Trophoblast cell (in vitro differentiated cells and primary cell): ENCODE measurements at regions not wholly inside any gene's neighbourhood (a gene's known extent, or its start where the extent isn't known, plus 50 kb on each side); places are given as distances from the start of the nearest gene placed in this dataset.
A peak's percentile ranks its signal among the peaks of the same experiment; 100 is the strongest.

ENCODE experiments used
- DNase-seq, 2 donors: peaks; one replicate each; pipeline ENCODE4 v3.0.0-alpha.2; 2016
- H2AFZ ChIP-seq: 2 replicates; pipeline ENCODE4 v1.6.1; 2013; ENCODE audit warnings: low read length, moderate library complexity, mild to moderate bottlenecking; ENCODE audit not compliant: insufficient read depth, poor library complexity
- H2AK5ac ChIP-seq: 2 replicates; pipeline ENCODE4 v1.6.1; 2013; ENCODE audit warnings: mild to moderate bottlenecking, low read length
- H2BK120ac ChIP-seq: 2 replicates; pipeline ENCODE4 v1.6.1; 2013; ENCODE audit warnings: low read length, mild to moderate bottlenecking, moderate library complexity; ENCODE audit not compliant: insufficient read depth, poor library complexity
- H2BK12ac ChIP-seq: 2 replicates; pipeline ENCODE4 v1.6.1; 2013; ENCODE audit warnings: mild to moderate bottlenecking, low read length, moderate library complexity
- H2BK5ac ChIP-seq: 2 replicates; pipeline ENCODE4 v1.6.1; 2013; ENCODE audit warnings: low read length, low read depth, moderate library complexity, mild to moderate bottlenecking; ENCODE audit not compliant: poor library complexity
- H3K14ac ChIP-seq: 2 replicates; pipeline ENCODE4 v1.6.1; 2013; ENCODE audit warnings: mild to moderate bottlenecking, low read length
- H3K18ac ChIP-seq: 2 replicates; pipeline ENCODE4 v1.6.1; 2013; ENCODE audit warnings: mild to moderate bottlenecking, low read length
- H3K23ac ChIP-seq: 2 replicates; pipeline ENCODE4 v1.6.1; 2013; ENCODE audit warnings: low read length
- H3K27ac ChIP-seq: 2 replicates; pipeline ENCODE4 v1.5.1; 2013; ENCODE audit warnings: low read depth, mild to moderate bottlenecking, inconsistent platforms, low read length, moderate library complexity
- H3K27me3 ChIP-seq: 2 replicates; pipeline ENCODE4 v1.6.1; 2013; ENCODE audit warnings: inconsistent platforms, mild to moderate bottlenecking, low read length, moderate library complexity; ENCODE audit not compliant: insufficient read depth
- H3K36me3 ChIP-seq, 2 experiments: 1 replicate in 1 of 2; 2 replicates in 1 of 2; pipeline ENCODE4 v1.6.1; 2013; ENCODE audit warnings: low read length in 2 of 2, mild to moderate bottlenecking in 2 of 2, moderate library complexity in 1 of 2; ENCODE audit not compliant: insufficient read depth in 2 of 2, control insufficient read depth in 1 of 2
- H3K4ac ChIP-seq: 2 replicates; pipeline ENCODE4 v1.6.1; 2013; ENCODE audit warnings: low read depth, mild to moderate bottlenecking, low read length, moderate library complexity
- H3K4me1 ChIP-seq, 2 experiments: 1 replicate in 1 of 2; 2 replicates in 1 of 2; pipeline ENCODE4 v1.6.1; 2013; ENCODE audit warnings: low read length in 2 of 2, mild to moderate bottlenecking in 2 of 2, moderate library complexity in 1 of 2; ENCODE audit not compliant: insufficient read depth in 2 of 2, control insufficient read depth in 1 of 2
- H3K4me2 ChIP-seq: 2 replicates; pipeline ENCODE4 v1.6.1; 2013; ENCODE audit warnings: inconsistent platforms, mild to moderate bottlenecking, low read length, moderate library complexity
- H3K4me3 ChIP-seq: 2 replicates; pipeline ENCODE4 v1.5.1; 2013; ENCODE audit warnings: mild to moderate bottlenecking, low read depth, low read length, inconsistent platforms
- H3K79me1 ChIP-seq: one replicate; pipeline ENCODE4 v1.6.1; 2013; ENCODE audit warnings: low read length
- H3K79me2 ChIP-seq: 2 replicates; pipeline ENCODE4 v1.6.1; 2013; ENCODE audit warnings: low read length, mild to moderate bottlenecking; ENCODE audit not compliant: control insufficient read depth, insufficient read depth, poor library complexity
- H3K9ac ChIP-seq: 2 replicates; pipeline ENCODE4 v1.6.1; 2013; ENCODE audit warnings: mild to moderate bottlenecking, low read length
- H3K9me3 ChIP-seq: 2 replicates; pipeline ENCODE4 v1.6.1; 2013; ENCODE audit warnings: low read depth, mild to moderate bottlenecking, control low read depth, inconsistent platforms, low read length; ENCODE audit not compliant: insufficient read depth
- H4K12ac ChIP-seq: 2 replicates; pipeline ENCODE4 v1.6.1; 2013; ENCODE audit warnings: low read depth, mild to moderate bottlenecking, low read length, moderate library complexity
- H4K8ac ChIP-seq: 2 replicates; pipeline ENCODE4 v1.6.1; 2013; ENCODE audit warnings: low read depth, mild to moderate bottlenecking, low read length, moderate library complexity
- H4K91ac ChIP-seq: one replicate; pipeline ENCODE4 v1.6.1; 2013; ENCODE audit warnings: low read depth, mild to moderate bottlenecking, low read length, moderate library complexity
- WGBS: extraction: QIAGEN DNeasy Blood & Tissue Kit; methylation state at CpG from one replicate; pipeline ENCODE4 v1.1.7; 2013; ENCODE audit warnings: missing lambda C conversion rate; ENCODE audit not compliant: insufficient read length, insufficient coverage; ENCODE audit errors: extremely low coverage; 5-methylcytosine and 5-hydroxymethylcytosine counted together

DNA sequence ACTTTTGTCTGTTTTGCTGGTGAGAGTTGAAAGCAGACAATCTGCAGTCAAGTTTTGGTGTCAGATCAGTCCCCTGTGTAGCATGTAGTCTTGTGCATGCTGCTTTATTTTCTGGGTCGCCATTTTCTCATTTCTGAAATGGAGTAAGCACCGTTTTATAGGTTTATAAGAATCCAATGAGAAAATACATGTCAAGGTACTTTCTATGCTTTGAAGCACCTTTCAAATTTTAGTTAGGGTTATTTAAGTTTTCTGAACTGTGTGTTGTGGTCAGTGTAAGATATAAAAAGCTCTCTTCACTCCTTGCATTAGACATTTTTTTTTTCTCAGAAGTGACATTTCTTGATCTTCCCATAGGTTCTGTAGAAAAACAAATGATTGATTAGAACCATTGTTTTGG, 283.2 kb downstream of the ETS1 start:
- no peaks in the 10 kb centered on the region for H3K9me3 ChIP-seq
- H3K14ac ChIP-seq = no peak overlapping the region
- H4K8ac ChIP-seq = no peak overlapping the region
- no peaks in the 10 kb centered on the region for H3K79me2 ChIP-seq
- no CpG with 5 or more reads among the region's 2 CpGs for WGBS
- H3K9ac ChIP-seq = no peak overlapping the region
- H3K18ac ChIP-seq = no peak overlapping the region
- no peak overlapping the region for H2AFZ ChIP-seq
- H3K4me3 ChIP-seq = no peak overlapping the region
- H2BK12ac ChIP-seq = no peak overlapping the region
- no peak overlapping the region for H3K4ac ChIP-seq
- peaks cover 4% of the 10 kb centered on the region for H3K79me1 ChIP-seq
- H3K36me3 ChIP-seq = no peaks in the 10 kb centered on the region
- H3K27me3 ChIP-seq = no peaks in the 10 kb centered on the region
- H4K12ac ChIP-seq = no peak overlapping the region
- no peak overlapping the region for H4K91ac ChIP-seq
- no peak for DNase-seq
- peaks cover 3 to 12% of the 10 kb centered on the region in 2 experiments for H3K4me1 ChIP-seq
- H2AK5ac ChIP-seq = no peak overlapping the region
- H2BK120ac ChIP-seq = no peak overlapping the region
- H3K4me2 ChIP-seq = no peak overlapping the region
- no peak overlapping the region for H2BK5ac ChIP-seq
- H3K27ac ChIP-seq = no peak overlapping the region
- H3K23ac ChIP-seq = no peak overlapping the region

DNA sequence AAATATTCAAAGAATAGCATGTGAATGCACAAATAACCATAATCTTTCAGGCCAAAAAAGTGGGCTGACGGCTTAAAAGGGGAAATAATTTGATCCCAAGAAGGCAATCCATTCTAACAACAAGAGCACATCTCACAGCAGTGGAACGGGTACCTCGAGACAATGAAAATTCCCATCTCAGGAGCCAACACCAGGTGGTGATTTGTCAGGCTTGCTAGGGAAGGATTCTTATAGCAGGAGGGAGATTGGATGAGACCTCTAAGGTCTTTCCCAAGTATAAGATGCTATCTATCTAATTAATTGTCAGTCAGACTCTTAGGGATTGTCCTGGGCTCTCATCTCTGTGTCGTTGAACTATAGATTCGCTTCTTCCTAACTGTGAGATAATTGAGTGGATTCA, 284.0 kb downstream of the ETS1 start:
- Histone ChIP-seq H3K79me2 (no peaks in the 10 kb centered on the region), H2BK5ac (no peak overlapping the region), H3K14ac (no peak overlapping the region), H3K9ac (no peak overlapping the region), H3K4me2 (no peak overlapping the region), H3K36me3 (no peaks in the 10 kb centered on the region), H4K91ac (no peak overlapping the region), H3K9me3 (no peaks in the 10 kb centered on the region), H2BK120ac (no peak overlapping the region), H4K8ac (no peak overlapping the region), H3K23ac (no peak overlapping the region), H3K4me3 (no peak overlapping the region), H2AK5ac (no peak overlapping the region), H4K12ac (no peak overlapping the region), H2BK12ac (no peak overlapping the region), H2AFZ (no peak overlapping the region), H3K79me1 (peaks cover 7% of the 10 kb centered on the region), H3K18ac (no peak overlapping the region), H3K4ac (no peak overlapping the region), H3K27me3 (no peaks in the 10 kb centered on the region), H3K4me1 (peaks cover 8 to 17% of the 10 kb centered on the region in 2 experiments), H3K27ac (no peak overlapping the region)
- no peak for DNase-seq
- WGBS = no CpG with 5 or more reads among the region's 5 CpGs

GRCh38 chr11:128302425-128303186, 284.8 kb downstream of the ETS1 start:
- H2BK5ac ChIP-seq = no peak overlapping the region
- no CpG with 5 or more reads among the region's 7 CpGs for WGBS
- H3K4me3 ChIP-seq = no peak overlapping the region
- H3K79me2 ChIP-seq = no peaks in the 10 kb centered on the region
- no peak overlapping the region for H3K4me2 ChIP-seq
- no peak overlapping the region for H2AFZ ChIP-seq
- H3K27me3 ChIP-seq = no peaks in the 10 kb centered on the region
- H3K9ac ChIP-seq = no peak overlapping the region
- peak overlapping the region; percentile 33 for H3K27ac ChIP-seq
- no peak overlapping the region for H2AK5ac ChIP-seq
- H3K4ac ChIP-seq = no peak overlapping the region
- H3K23ac ChIP-seq = no peak overlapping the region
- peaks cover 8 to 18% of the 10 kb centered on the region in 2 experiments for H3K4me1 ChIP-seq
- H3K14ac ChIP-seq = no peak overlapping the region
- peaks cover 7% of the 10 kb centered on the region for H3K79me1 ChIP-seq
- no peak overlapping the region for H4K91ac ChIP-seq
- no peak overlapping the region for H4K8ac ChIP-seq
- H2BK120ac ChIP-seq = no peak overlapping the region
- no peaks in the 10 kb centered on the region for H3K9me3 ChIP-seq
- H2BK12ac ChIP-seq = no peak overlapping the region
- no peak overlapping the region for H4K12ac ChIP-seq
- no peaks in the 10 kb centered on the region for H3K36me3 ChIP-seq
- no peak overlapping the region for H3K18ac ChIP-seq
- peak; percentile 62 to 83 for DNase-seq

GRCh38 chr11:128301756-128302155, 285.6 kb downstream of the ETS1 start:
- Histone ChIP-seq H3K79me1 (peaks cover 11% of the 10 kb centered on the region), H4K12ac (no peak overlapping the region), H3K36me3 (no peaks in the 10 kb centered on the region), H3K4ac (no peak overlapping the region), H2AFZ (no peak overlapping the region), H3K4me2 (no peak overlapping the region), H3K18ac (no peak overlapping the region), H3K79me2 (no peaks in the 10 kb centered on the region), H3K9ac (no peak overlapping the region), H3K9me3 (no peaks in the 10 kb centered on the region), H3K4me3 (no peak overlapping the region), H2BK12ac (no peak overlapping the region), H3K23ac (no peak overlapping the region), H3K4me1 (peaks cover 8 to 18% of the 10 kb centered on the region in 2 experiments), H2BK5ac (no peak overlapping the region), H2BK120ac (no peak overlapping the region), H2AK5ac (no peak overlapping the region), H4K8ac (no peak overlapping the region), H3K27ac (no peak overlapping the region), H4K91ac (no peak overlapping the region), H3K27me3 (no peaks in the 10 kb centered on the region), H3K14ac (no peak overlapping the region)
- no CpG with 5 or more reads among the region's 2 CpGs for WGBS
- no peak for DNase-seq
